ENCODE measurements at regions not wholly inside any gene's neighbourhood (a gene's known extent, or its start where the extent isn't known, plus 50 kb on each side); places are given as distances from the start of the nearest gene placed in this dataset.

GRCh38 chr18:78323453-78324197, 656.0 kb upstream of the SALL3 start:
- TF ChIP-seq, protein P1, sequence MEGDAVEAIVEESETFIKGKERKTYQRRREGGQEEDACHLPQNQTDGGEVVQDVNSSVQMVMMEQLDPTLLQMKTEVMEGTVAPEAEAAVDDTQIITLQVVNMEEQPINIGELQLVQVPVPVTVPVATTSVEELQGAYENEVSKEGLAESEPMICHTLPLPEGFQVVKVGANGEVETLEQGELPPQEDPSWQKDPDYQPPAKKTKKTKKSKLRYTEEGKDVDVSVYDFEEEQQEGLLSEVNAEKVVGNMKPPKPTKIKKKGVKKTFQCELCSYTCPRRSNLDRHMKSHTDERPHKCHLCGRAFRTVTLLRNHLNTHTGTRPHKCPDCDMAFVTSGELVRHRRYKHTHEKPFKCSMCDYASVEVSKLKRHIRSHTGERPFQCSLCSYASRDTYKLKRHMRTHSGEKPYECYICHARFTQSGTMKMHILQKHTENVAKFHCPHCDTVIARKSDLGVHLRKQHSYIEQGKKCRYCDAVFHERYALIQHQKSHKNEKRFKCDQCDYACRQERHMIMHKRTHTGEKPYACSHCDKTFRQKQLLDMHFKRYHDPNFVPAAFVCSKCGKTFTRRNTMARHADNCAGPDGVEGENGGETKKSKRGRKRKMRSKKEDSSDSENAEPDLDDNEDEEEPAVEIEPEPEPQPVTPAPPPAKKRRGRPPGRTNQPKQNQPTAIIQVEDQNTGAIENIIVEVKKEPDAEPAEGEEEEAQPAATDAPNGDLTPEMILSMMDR (IDR thresholded peaks at IDR 0.05; ENCODE audit: low read depth, low read length), result no peak
- in situ Hi-C loops (cut with HindIII; ENCODE audit: low sequenced_read_pairs), result no loop called here

DNA sequence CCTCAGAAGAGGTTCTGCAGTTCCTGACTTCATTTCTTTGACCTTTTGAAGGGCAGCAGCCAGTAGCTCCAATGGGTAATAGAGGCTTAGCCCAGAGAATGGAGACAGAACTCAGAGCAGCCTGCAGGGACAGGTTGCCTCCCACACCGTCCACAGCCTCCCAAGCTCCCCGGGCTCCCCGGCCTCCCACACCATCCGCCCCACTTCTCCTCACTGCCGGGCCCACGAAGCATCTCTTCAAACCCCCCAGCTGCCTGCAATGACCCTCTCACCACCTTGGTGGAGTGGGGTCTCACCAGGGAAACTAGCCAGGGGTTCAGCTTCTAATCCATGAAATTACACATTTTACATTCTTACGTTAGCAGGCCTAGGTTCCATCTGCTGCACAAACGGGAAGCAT, 652.0 kb upstream of the SALL3 start:
- H3K4me3 ChIP-seq (ENCODE audit: low read depth, low read length), result no peak overlapping the region
- TF ChIP-seq, protein P1 (IDR thresholded peaks at IDR 0.05; ENCODE audit: low read depth, low read length), result no peak
- in situ Hi-C loops (cut with HindIII; ENCODE audit: low sequenced_read_pairs), result no loop called here
- DNase-seq (ENCODE audit: low read depth, low spot score), result no peak

More at GRCh38 chr18:78323453-78324197, 656.0 kb upstream of the SALL3 start:
- no peak for DNase-seq (ENCODE audit: low read depth, low spot score)
- no peak overlapping the region for H3K4me3 ChIP-seq (ENCODE audit: low read depth, low read length)

DNA sequence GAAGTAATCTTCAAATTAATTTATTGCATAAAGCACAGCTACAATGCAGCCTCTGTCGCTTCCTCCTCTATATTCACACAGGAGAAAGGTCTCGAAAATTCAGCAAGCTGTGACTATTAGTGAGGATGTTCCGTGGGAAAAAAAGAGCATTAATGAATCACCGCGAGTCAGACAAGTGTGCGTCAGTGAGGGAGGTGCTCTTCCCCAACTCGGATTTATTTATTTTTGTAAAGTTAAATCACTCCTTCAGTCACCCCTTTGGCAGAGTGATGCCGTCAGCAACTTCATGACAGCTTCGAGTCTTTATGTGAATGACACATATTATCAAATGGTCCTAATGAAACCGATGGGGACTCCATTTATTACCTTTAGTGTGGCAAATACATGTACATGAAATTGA, 648.9 kb upstream of the SALL3 start:
- DNase-seq (ENCODE audit: low read depth, low spot score), result no peak
- in situ Hi-C loops (cut with HindIII; ENCODE audit: low sequenced_read_pairs), result no loop called here
- TF ChIP-seq, protein P1 (IDR thresholded peaks at IDR 0.05; ENCODE audit: low read depth, low read length), result no peak
- no peak overlapping the region for H3K4me3 ChIP-seq (ENCODE audit: low read depth, low read length)

DNA sequence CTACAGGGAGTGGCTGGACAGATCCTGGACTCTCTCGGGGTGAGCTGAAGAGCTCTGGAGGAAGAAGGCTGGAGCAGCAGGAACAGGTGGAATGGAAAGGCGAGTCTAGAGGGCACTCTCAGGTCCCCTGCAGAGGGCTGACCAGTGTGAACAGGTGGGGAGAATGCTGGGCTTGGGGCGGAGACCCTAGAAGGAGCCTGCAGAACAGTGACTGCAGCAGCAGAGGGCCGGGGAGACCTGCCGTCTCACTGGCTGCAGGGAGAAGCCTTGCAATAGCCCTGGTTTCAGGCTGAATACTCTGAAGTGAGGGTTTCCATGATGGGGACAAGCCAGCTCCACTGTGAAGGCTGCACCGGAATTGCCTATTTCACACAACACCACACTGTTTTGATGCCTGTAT, 626.7 kb upstream of the SALL3 start:
- H3K4me3 ChIP-seq (ENCODE audit: low read depth, low read length), result no peak overlapping the region
- DNase-seq (ENCODE audit: low read depth, low spot score), result no peak
- in situ Hi-C loops (cut with HindIII; ENCODE audit: low sequenced_read_pairs), result no loop called here
- TF ChIP-seq, protein P1 (IDR thresholded peaks at IDR 0.05; ENCODE audit: low read depth, low read length), result no peak

- TF ChIP-seq, protein P1 (IDR thresholded peaks at IDR 0.05; ENCODE audit: low read depth, low read length), result no peak
- no peak overlapping the region for H3K4me3 ChIP-seq (ENCODE audit: low read depth, low read length)
- no peak for DNase-seq (ENCODE audit: low read depth, low spot score)
- in situ Hi-C loops (cut with HindIII; ENCODE audit: low sequenced_read_pairs), result no loop called here
Observed at GRCh38 chr18:78362198-78362597, 617.4 kb upstream of the SALL3 start.

DNA sequence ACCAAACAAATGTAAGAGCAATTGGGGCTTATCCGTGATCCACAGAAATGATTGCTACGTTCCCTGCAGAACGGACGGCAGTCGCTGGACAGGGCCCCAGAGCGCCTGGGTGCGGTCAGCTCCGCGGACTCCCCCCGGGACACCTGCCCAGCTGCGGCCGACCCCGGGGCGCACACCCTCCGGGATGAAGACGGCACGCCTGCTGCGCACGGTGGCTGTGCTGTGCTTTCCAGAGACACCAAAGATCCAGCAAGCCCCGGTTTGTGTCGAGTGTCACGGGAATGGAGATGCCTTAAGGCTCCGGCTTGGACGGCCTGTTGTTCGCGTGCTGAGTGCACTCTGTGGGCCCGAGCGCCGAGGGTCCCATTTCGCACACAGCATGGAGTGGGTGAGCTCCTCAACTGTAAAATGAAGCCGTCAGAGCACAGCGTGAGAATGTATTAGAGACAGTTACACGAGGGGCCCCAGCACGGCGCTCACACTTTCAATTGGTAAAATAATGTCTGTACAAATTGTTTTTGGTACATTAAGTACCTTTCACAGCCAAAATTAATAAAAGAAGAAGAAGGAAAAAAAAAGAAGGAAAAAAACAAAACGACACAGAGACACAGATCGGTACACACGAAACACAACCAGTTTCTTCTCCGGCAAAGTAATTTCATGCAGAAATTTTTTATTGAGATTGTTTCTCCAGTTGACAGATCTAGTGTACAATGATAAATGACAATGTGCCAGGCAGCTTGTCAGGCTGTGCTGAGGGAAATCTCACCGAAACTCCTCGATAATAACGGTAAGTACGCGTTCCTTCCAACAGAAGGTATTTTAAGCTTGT, 615.8 kb upstream of the SALL3 start:
- no peak overlapping the region for H3K4me3 ChIP-seq (ENCODE audit: low read depth, low read length)

More for the DNA sequence above, 615.8 kb upstream of the SALL3 start:
- TF ChIP-seq, protein P1 (IDR thresholded peaks at IDR 0.05; ENCODE audit: low read depth, low read length), result no peak
- DNase-seq (ENCODE audit: low read depth, low spot score), result no peak
- in situ Hi-C loops (cut with HindIII; ENCODE audit: low sequenced_read_pairs), result no loop called here

Measured in astrocyte of the spinal cord (primary cell).